ENCODE measurements at regions not wholly inside any gene's neighbourhood (a gene's known extent, or its start where the extent isn't known, plus 50 kb on each side); places are given as distances from the start of the nearest gene placed in this dataset.

DNA sequence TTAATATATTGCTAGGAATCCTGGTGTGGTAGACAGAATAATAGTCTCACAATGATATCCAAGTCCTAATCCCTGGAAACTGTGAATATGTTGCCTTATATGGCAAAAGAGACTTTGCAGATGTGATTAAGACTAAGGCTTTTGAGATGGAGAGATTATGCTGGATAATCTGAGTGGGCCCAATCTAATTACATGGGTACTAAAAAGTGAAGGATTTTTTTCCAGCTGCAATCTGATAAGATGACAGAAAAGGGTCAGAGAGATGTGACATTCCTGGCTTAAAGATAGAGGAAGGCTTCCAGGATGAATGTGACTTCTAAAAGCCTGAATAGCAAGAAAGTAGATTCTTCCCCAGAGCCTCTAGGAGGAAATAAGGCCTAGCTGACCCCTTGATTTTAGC lies 80.7 kb upstream of the MPDZ start:
- Histone ChIP-seq H3K4me3 (ENCODE audit: low read length in 2 of 2) (no peak overlapping the region), H3K4me1 (ENCODE audit: insufficient read depth, low read length) (no peaks in the 10 kb centered on the region), H3K27ac (ENCODE audit: low read depth, low read length) (no peak overlapping the region), H3K36me3 (ENCODE audit: insufficient read depth, low read length) (no peaks in the 10 kb centered on the region), H3K9me3 (ENCODE audit: control insufficient read depth in 1 of 2, low read length in 2 of 2) (no peaks in the 10 kb centered on the region), H3K27me3 (ENCODE audit: insufficient read depth, low read length) (no peaks in the 10 kb centered on the region)
- peaks cover 0 to 2% (median 1%) of the 10 kb centered on the region in 8 donors for H3K9me3 Mint-ChIP-seq
- no peaks in the 10 kb centered on the region for H3K4me1 Mint-ChIP-seq
- DNase-seq = no peak
- intact Hi-C loops (cut with micrococcal nuclease) = no loop called here
- H3K27ac Mint-ChIP-seq = no peak overlapping the region
- CTCF ChIA-PET (ENCODE audit: partially characterized antibody) = no interaction called here
- POLR2A ChIA-PET (ENCODE audit: partially characterized antibody) = no interaction called here
- H3K4me3 Mint-ChIP-seq = no peak overlapping the region
- no peaks in the 10 kb centered on the region for H3K36me3 Mint-ChIP-seq
- no peaks in the 10 kb centered on the region for H3K27me3 Mint-ChIP-seq

DNA sequence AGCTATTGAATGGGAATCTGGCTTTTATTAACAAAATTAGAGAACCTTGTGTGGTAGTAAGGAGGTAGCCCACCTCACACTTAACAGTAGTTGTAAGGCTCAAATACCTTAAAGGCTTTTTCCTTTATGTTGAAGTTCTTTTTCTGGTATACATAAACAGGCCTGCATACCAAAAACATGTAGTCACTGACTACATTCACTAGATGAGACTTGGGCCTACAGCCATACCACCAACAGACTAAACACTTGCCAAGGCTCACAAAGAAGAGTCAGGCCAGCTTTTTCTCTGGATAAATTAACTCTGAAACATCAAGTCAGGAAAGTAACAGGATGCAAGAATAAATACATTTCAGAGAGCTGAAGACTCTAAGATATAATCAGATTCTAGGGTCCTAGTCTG lies 78.6 kb upstream of the MPDZ start:
- Histone ChIP-seq H3K36me3 (ENCODE audit: insufficient read depth, low read length) (no peaks in the 10 kb centered on the region), H3K4me3 (ENCODE audit: low read length in 2 of 2) (no peak overlapping the region), H3K4me1 (ENCODE audit: insufficient read depth, low read length) (no peaks in the 10 kb centered on the region), H3K9me3 (ENCODE audit: control insufficient read depth in 1 of 2, low read length in 2 of 2) (no peaks in the 10 kb centered on the region), H3K27me3 (ENCODE audit: insufficient read depth, low read length) (no peaks in the 10 kb centered on the region), H3K27ac (ENCODE audit: low read depth, low read length) (no peak overlapping the region)
- no peak overlapping the region for H3K4me3 Mint-ChIP-seq
- peaks cover 0 to 2% (median 0%) of the 10 kb centered on the region in 8 donors for H3K9me3 Mint-ChIP-seq
- H3K27me3 Mint-ChIP-seq = peaks cover 0 to 1% of the 10 kb centered on the region in 2 donors
- CTCF ChIA-PET (ENCODE audit: partially characterized antibody) = interaction anchor here (0.8 kb wide), 1 partner anchor 48 kb away, joined by 3 read pairs; no protein-coding TSS in a partner anchor
- POLR2A ChIA-PET (ENCODE audit: partially characterized antibody) = no interaction called here
- no peak for DNase-seq
- no peaks in the 10 kb centered on the region for H3K4me1 Mint-ChIP-seq
- H3K27ac Mint-ChIP-seq = no peak overlapping the region
- H3K36me3 Mint-ChIP-seq = no peaks in the 10 kb centered on the region
- intact Hi-C loops (cut with micrococcal nuclease) = no loop called here

DNA sequence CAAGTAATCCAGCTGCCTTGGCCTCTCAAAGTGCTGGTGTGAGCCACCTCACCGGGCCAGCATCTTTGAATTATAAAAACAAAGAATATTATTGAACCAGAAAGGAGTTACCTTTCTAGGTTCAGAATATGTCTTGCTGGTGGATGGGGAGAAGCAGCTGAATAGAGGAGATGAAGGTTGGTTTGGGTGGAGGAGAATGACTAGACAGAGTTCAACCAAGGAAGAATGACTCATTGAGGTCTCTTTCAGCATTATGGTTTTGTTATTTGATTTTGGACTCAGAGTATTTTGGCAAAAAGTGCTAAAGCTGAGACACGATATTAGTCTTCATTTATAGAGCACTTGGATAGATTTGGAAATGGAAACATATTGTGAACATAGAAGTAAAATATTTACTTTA lies 75.2 kb upstream of the MPDZ start:
- intact Hi-C loops (cut with micrococcal nuclease) = loop anchor here (5.0 kb wide), 1 partner anchor 1413 kb away; no protein-coding TSS in a partner anchor
- H3K4me1 ChIP-seq (ENCODE audit: insufficient read depth, low read length) = no peaks in the 10 kb centered on the region
- CTCF ChIA-PET (ENCODE audit: partially characterized antibody) = no interaction called here
- DNase-seq = no peak
- Mint-ChIP-seq H3K27me3 (peaks cover 0 to 1% of the 10 kb centered on the region in 2 donors), H3K4me1 (no peaks in the 10 kb centered on the region), H3K9me3 (peaks cover 0 to 2% (median 0%) of the 10 kb centered on the region in 8 donors), H3K27ac (no peak overlapping the region), H3K36me3 (no peaks in the 10 kb centered on the region), H3K4me3 (no peak overlapping the region)
- POLR2A ChIA-PET (ENCODE audit: partially characterized antibody) = no interaction called here
- H3K36me3 ChIP-seq (ENCODE audit: insufficient read depth, low read length) = no peaks in the 10 kb centered on the region
- H3K27ac ChIP-seq (ENCODE audit: low read depth, low read length) = no peak overlapping the region
- H3K9me3 ChIP-seq (ENCODE audit: control insufficient read depth in 1 of 2, low read length in 2 of 2) = no peaks in the 10 kb centered on the region
- H3K4me3 ChIP-seq (ENCODE audit: low read length in 2 of 2) = no peak overlapping the region
- no peaks in the 10 kb centered on the region for H3K27me3 ChIP-seq (ENCODE audit: insufficient read depth, low read length)

DNA sequence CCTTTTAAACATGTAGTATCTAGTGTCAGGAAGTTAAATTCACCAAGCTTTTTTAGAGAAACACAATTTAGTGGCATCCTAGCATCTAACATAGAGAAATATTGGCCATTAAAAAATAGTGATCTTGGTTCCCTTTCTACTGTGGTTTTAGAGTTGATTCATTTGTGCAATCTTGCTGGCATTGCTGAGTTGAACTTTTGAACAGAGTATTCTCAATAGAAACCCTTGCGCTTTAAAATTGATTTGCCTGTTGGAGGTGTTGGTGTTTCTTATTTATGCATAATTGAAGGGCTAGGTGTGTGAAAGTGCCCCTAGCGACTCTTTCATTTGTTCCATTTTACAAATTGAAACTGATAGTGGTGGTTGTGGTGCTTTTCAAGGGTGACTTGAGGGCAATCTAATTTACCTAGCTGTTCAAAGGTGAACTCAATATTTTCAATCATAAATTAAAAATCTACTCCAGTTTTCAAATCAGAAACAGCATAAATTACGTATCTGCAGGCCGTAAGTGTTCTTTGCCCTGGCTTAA lies 73.0 kb upstream of the MPDZ start:
- intact Hi-C loops (cut with micrococcal nuclease) = loop anchor here (5.0 kb wide), 1 partner anchor 1415 kb away; no protein-coding TSS in a partner anchor

DNA sequence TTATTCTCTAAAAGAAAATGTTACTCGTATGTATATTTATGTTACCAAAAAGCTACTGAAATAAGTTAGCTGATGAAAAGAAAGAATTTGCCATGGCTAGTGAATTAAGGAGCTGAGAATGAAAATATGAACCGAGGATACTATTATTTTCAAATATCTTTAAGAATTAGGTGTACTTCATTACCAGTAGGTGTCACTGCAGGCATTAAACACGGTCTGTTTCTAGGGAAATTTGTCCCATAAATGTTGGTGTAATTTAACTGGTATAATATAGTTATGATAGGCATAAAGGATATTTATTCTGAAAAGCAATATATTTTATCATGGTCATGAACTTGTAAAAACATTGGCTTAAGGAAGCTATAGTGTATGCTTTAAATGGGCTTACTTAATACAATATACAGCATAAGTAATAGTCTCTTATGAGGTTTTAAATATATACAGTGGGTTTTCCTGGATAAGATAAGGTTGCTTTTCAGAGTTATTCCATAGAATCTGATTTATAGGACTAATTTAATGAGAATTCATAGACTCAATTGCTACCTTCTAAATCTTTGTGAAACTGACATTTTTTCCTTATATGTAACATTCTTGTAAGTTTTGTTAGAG lies 72.4 kb upstream of the MPDZ start:
- H3K4me3 Mint-ChIP-seq = no peak overlapping the region
- H3K27ac ChIP-seq (ENCODE audit: low read depth, low read length) = no peak overlapping the region
- no peak for DNase-seq
- no peaks in the 10 kb centered on the region for H3K9me3 ChIP-seq (ENCODE audit: control insufficient read depth in 1 of 2, low read length in 2 of 2)
- H3K36me3 Mint-ChIP-seq = no peaks in the 10 kb centered on the region
- H3K4me1 Mint-ChIP-seq = no peaks in the 10 kb centered on the region
- no peak overlapping the region for H3K4me3 ChIP-seq (ENCODE audit: low read length in 2 of 2)
- H3K27ac Mint-ChIP-seq = no peak overlapping the region
- H3K27me3 Mint-ChIP-seq = peaks cover 0 to 1% of the 10 kb centered on the region in 2 donors
- ChIA-PET CTCF (ENCODE audit: partially characterized antibody) (interaction anchor here (2.7 kb wide), 1 partner anchor 1001 kb away, joined by 8 read pairs; no protein-coding TSS in a partner anchor), POLR2A (ENCODE audit: partially characterized antibody) (no interaction called here)
- H3K36me3 ChIP-seq (ENCODE audit: insufficient read depth, low read length) = no peaks in the 10 kb centered on the region
- no peaks in the 10 kb centered on the region for H3K27me3 ChIP-seq (ENCODE audit: insufficient read depth, low read length)
- H3K9me3 Mint-ChIP-seq = peaks cover 0 to 2% (median 0%) of the 10 kb centered on the region in 8 donors
- H3K4me1 ChIP-seq (ENCODE audit: insufficient read depth, low read length) = no peaks in the 10 kb centered on the region
- intact Hi-C loops (cut with micrococcal nuclease) = loop anchor here (5.0 kb wide), 1 partner anchor 1415 kb away; no protein-coding TSS in a partner anchor

More for the DNA sequence above, 73.0 kb upstream of the MPDZ start:
- Mint-ChIP-seq H3K4me1 (no peaks in the 10 kb centered on the region), H3K36me3 (no peaks in the 10 kb centered on the region), H3K27me3 (peaks cover 0 to 1% of the 10 kb centered on the region in 2 donors), H3K9me3 (peaks cover 0 to 2% (median 0%) of the 10 kb centered on the region in 8 donors), H3K4me3 (no peak overlapping the region), H3K27ac (no peak overlapping the region)
- no peaks in the 10 kb centered on the region for H3K36me3 ChIP-seq (ENCODE audit: insufficient read depth, low read length)
- CTCF ChIA-PET (ENCODE audit: partially characterized antibody) = interaction anchor here (2.7 kb wide), 1 partner anchor 1001 kb away, joined by 8 read pairs; no protein-coding TSS in a partner anchor
- no peaks in the 10 kb centered on the region for H3K27me3 ChIP-seq (ENCODE audit: insufficient read depth, low read length)
- H3K27ac ChIP-seq (ENCODE audit: low read depth, low read length) = no peak overlapping the region
- H3K9me3 ChIP-seq (ENCODE audit: control insufficient read depth in 1 of 2, low read length in 2 of 2) = no peaks in the 10 kb centered on the region
- H3K4me1 ChIP-seq (ENCODE audit: insufficient read depth, low read length) = no peaks in the 10 kb centered on the region
- POLR2A ChIA-PET (ENCODE audit: partially characterized antibody) = no interaction called here
- DNase-seq = no peak
- H3K4me3 ChIP-seq (ENCODE audit: low read length in 2 of 2) = no peak overlapping the region

DNA sequence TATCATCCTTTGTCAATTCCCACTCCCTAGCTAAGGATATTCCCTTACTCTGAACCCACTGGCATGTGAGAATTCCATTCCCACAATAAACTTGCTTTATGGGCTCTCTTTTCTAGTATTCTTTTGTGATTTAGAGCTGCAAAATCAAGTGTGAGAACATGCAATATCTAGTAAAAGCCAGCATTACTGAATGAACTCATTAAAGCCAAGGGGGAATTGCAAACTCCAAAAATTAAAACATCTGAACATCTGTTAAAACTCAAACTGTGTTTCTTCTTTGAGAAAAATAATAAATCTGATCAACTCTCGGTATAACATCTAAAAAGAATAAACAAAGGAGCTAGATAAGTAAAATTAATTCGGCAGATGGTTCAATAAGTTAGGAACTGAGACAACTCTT lies 53.1 kb upstream of the MPDZ start:
- Mint-ChIP-seq H3K4me1 (no peaks in the 10 kb centered on the region), H3K4me3 (no peak overlapping the region), H3K36me3 (no peaks in the 10 kb centered on the region), H3K9me3 (peaks cover 0 to 6% (median 2%) of the 10 kb centered on the region in 8 donors), H3K27ac (no peak overlapping the region), H3K27me3 (no peaks in the 10 kb centered on the region)
- Histone ChIP-seq H3K4me3 (ENCODE audit: low read length in 2 of 2) (no peak overlapping the region), H3K27me3 (ENCODE audit: insufficient read depth, low read length) (no peaks in the 10 kb centered on the region), H3K4me1 (ENCODE audit: insufficient read depth, low read length) (no peaks in the 10 kb centered on the region), H3K36me3 (ENCODE audit: insufficient read depth, low read length) (no peaks in the 10 kb centered on the region), H3K9me3 (ENCODE audit: control insufficient read depth in 1 of 2, low read length in 2 of 2) (peaks cover 0 to 3% of the 10 kb centered on the region in 2 donors), H3K27ac (ENCODE audit: low read depth, low read length) (no peak overlapping the region)
- ChIA-PET CTCF (ENCODE audit: partially characterized antibody) (no interaction called here), POLR2A (ENCODE audit: partially characterized antibody) (no interaction called here)
- no peak for DNase-seq
- intact Hi-C loops (cut with micrococcal nuclease) = no loop called here

DNA sequence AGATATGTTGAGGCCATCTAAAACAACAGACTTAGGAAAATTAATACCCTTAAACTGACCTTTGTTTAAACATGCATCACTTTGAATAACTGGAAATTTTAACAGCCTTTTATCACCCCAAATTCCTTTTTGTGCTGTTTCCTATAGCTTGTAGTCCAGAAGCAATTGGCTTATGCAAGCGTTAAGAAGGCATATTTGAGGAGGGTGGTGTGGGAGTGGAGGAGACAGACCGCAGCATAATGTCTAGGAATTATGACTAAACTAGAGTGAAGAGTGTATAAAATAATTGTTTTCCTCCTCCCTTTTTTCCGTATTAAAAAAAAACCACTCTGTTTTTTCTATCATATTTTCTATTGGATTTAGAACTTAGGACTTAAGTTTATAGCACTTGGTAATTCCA lies 51.8 kb upstream of the MPDZ start:
- ChIA-PET POLR2A (ENCODE audit: partially characterized antibody) (no interaction called here), CTCF (ENCODE audit: partially characterized antibody) (no interaction called here)
- no peaks in the 10 kb centered on the region for H3K36me3 ChIP-seq (ENCODE audit: insufficient read depth, low read length)
- no peak for DNase-seq
- no peak overlapping the region for H3K4me3 ChIP-seq (ENCODE audit: low read length in 2 of 2)
- H3K4me3 Mint-ChIP-seq = no peak overlapping the region
- no peaks in the 10 kb centered on the region for H3K4me1 ChIP-seq (ENCODE audit: insufficient read depth, low read length)
- intact Hi-C loops (cut with micrococcal nuclease) = no loop called here
- H3K36me3 Mint-ChIP-seq = no peaks in the 10 kb centered on the region
- no peaks in the 10 kb centered on the region for H3K27me3 Mint-ChIP-seq
- H3K27ac Mint-ChIP-seq = no peak overlapping the region
- no peaks in the 10 kb centered on the region for H3K27me3 ChIP-seq (ENCODE audit: insufficient read depth, low read length)
- no peak overlapping the region for H3K27ac ChIP-seq (ENCODE audit: low read depth, low read length)
- H3K4me1 Mint-ChIP-seq = no peaks in the 10 kb centered on the region
- H3K9me3 Mint-ChIP-seq = peaks cover 0 to 6% (median 2%) of the 10 kb centered on the region in 8 donors
- H3K9me3 ChIP-seq (ENCODE audit: control insufficient read depth in 1 of 2, low read length in 2 of 2) = peaks cover 0 to 3% of the 10 kb centered on the region in 2 donors

Measured in CD4-positive, alpha-beta memory T cell (primary cell).